GM12864 (cell line): ENCODE measurements at regions not wholly inside any gene's neighbourhood (a gene's known extent, or its start where the extent isn't known, plus 50 kb on each side); places are given as distances from the start of the nearest gene placed in this dataset.

Source experiments
- DNase-seq: peaks from one replicate; pipeline ENCODE4 v3.0.0-alpha.2; 2011; ENCODE audit warnings: low read depth
- H3K4me3 ChIP-seq: 2 replicates; pipeline ENCODE4 v1.5.1; 2011; ENCODE audit warnings: mild to moderate bottlenecking, low read depth, low read length, control low read depth
- CTCF ChIP-seq: IDR thresholded peaks from 2 replicates; pipeline ENCODE4 v1.5.1; 2011; ENCODE audit warnings: low read depth, mild to moderate bottlenecking, moderate library complexity, low read length, control low read depth, inconsistent platforms; ENCODE audit errors: missing control alignments

- H3K4me3 ChIP-seq, result no peak overlapping the region
- TF ChIP-seq CTCF, result no peak
- no peak for DNase-seq
Observed at GRCh38 chr2:4122726-4123125, 419.4 kb downstream of the DCDC2C start.

GRCh38 chr2:4130651-4131050, 427.3 kb downstream of the DCDC2C start:
- TF ChIP-seq CTCF, result no peak
- DNase-seq, result no peak
- no peak overlapping the region for H3K4me3 ChIP-seq

- TF ChIP-seq CTCF, result no peak
- H3K4me3 ChIP-seq, result no peak overlapping the region
- DNase-seq, result no peak
Observed at GRCh38 chr2:4134551-4135550, 431.5 kb downstream of the DCDC2C start.

- TF ChIP-seq CTCF, result no peak
- no peak overlapping the region for H3K4me3 ChIP-seq
- DNase-seq, result no peak
Observed at GRCh38 chr2:4135765-4136164, 432.4 kb downstream of the DCDC2C start.

GRCh38 chr2:4139316-4139715, 435.9 kb downstream of the DCDC2C start:
- no peak for TF ChIP-seq CTCF
- H3K4me3 ChIP-seq, result no peak overlapping the region
- DNase-seq, result no peak

GRCh38 chr2:4139731-4140130, 436.4 kb downstream of the DCDC2C start:
- no peak for TF ChIP-seq CTCF
- no peak for DNase-seq
- H3K4me3 ChIP-seq, result no peak overlapping the region
